GM12878 (cell line): ENCODE measurements at regions not wholly inside any gene's neighbourhood (a gene's known extent, or its start where the extent isn't known, plus 50 kb on each side); places are given as distances from the start of the nearest gene placed in this dataset.

Source experiments
- ATAC-seq: fragments of 200-7000 bp; cut with Tn5 transposase; 3 replicates; pipeline ENCODE4 v1.9.1; 2020; ENCODE audit warnings: mild to moderate bottlenecking, moderate library complexity
- BruUV-seq: library from RNA; stranded (reverse); fragments of 400-500 nt; replicated peaks from 2 replicates; lab custom pipeline; 2021; lab: Mats Ljungman, UMichigan
- CTCF ChIA-PET: fragments of 300-600 bp; sonication (Branson Sonifier 250); formaldehyde crosslinking; extraction: SDS; loops from one replicate; lab custom pipeline; 2021; ENCODE audit warnings: inconsistent platforms; lab: Yijun Ruan, JAX
- POLR2A ChIA-PET: fragments of 350-600 bp; formaldehyde crosslinking; extraction: SDS; loops from one replicate; lab custom pipeline; 2021; ENCODE audit warnings: inconsistent platforms; lab: Charles Lee
- RAD21 ChIA-PET: fragments of 300-600 bp; sonication (Branson Sonifier 250); formaldehyde crosslinking; loops from one replicate; lab custom pipeline; 2023; ENCODE audit warnings: antibody characterized with exemption; ENCODE audit not compliant: unreplicated experiment; lab: Charles Lee
- SMC1A ChIA-PET: fragments of 300-600 bp; sonication (Branson Sonifier 250); formaldehyde crosslinking; loops from one replicate; lab custom pipeline; 2023; ENCODE audit not compliant: unreplicated experiment, uncharacterized antibody; lab: Charles Lee
- DNase-seq: peaks from one replicate; pipeline ENCODE4 v3.0.0-alpha.2; 2011; ENCODE audit warnings: low read depth, low spot score
- FAIRE-seq: peaks from 3 replicates; lab custom pipeline; 2011; peaks lifted over from hg19 to GRCh38; lab: Jason Lieb, UNC
- H2AFZ ChIP-seq: 2 replicates; pipeline ENCODE4 v1.6.0; 2011; ENCODE audit warnings: low read depth, low read length, control low read depth; ENCODE audit not compliant: control insufficient read depth
- H3K27ac ChIP-seq: 2 replicates; pipeline ENCODE4 v1.5.1; 2011; ENCODE audit warnings: control low read depth; ENCODE audit not compliant: control insufficient read depth, insufficient read depth
- H3K27me3 ChIP-seq, 2 experiments: replicated peaks in 1 of 2; 2 replicates each; pipeline versions ENCODE4 v1.6.0 to v1.6.1; 2011; ENCODE audit warnings: low read length in 1 of 2; ENCODE audit not compliant: control insufficient read depth in 2 of 2, insufficient read depth in 2 of 2
- H3K36me3 ChIP-seq, 2 experiments: 2 replicates each; pipeline ENCODE4 v1.5.1; 2011; ENCODE audit warnings: low read length in 1 of 2; ENCODE audit not compliant: control insufficient read depth in 2 of 2, insufficient read depth in 2 of 2
- H3K4me1 ChIP-seq: 2 replicates; pipeline ENCODE4 v1.6.1; 2011; ENCODE audit warnings: mild to moderate bottlenecking, low read length, moderate library complexity, mixed read lengths; ENCODE audit not compliant: control insufficient read depth, insufficient read depth
- H3K4me2 ChIP-seq: 2 replicates; pipeline ENCODE4 v1.6.0; 2011; ENCODE audit warnings: control low read depth; ENCODE audit not compliant: control insufficient read depth, insufficient read depth
- H3K4me3 ChIP-seq: fragments of 200-600 bp; sonication (generic); 2 replicates; pipeline ENCODE4 v1.5.1; 2016
- H3K79me2 ChIP-seq: 2 replicates; pipeline ENCODE4 v1.6.0; 2011; ENCODE audit warnings: low read length; ENCODE audit not compliant: control insufficient read depth, insufficient read depth
- H3K9ac ChIP-seq: 2 replicates; pipeline ENCODE4 v1.8.0; 2011; ENCODE audit warnings: low read length, control low read depth, mixed read lengths; ENCODE audit not compliant: control insufficient read depth, insufficient read depth
- H3K9me3 ChIP-seq: replicated peaks from 3 replicates; pipeline ENCODE4 v1.5.1; 2011; ENCODE audit warnings: mild to moderate bottlenecking, low read length; ENCODE audit not compliant: control insufficient read depth, insufficient read depth
- H4K20me1 ChIP-seq: 2 replicates; pipeline ENCODE4 v1.6.0; 2011; ENCODE audit not compliant: control insufficient read depth, insufficient read depth
- CEBPB ChIP-seq, 2 experiments: fragments of 150-350 bp in 1 of 2; IDR thresholded peaks; 2 replicates each; pipeline ENCODE4 v1.6.1; 2012 to 2014; ENCODE audit warnings: low read depth in 2 of 2, low read length in 2 of 2, borderline replicate concordance in 1 of 2, inconsistent platforms in 1 of 2
- HCFC1 ChIP-seq: fragments of 150-350 bp; IDR thresholded peaks from 2 replicates; pipeline ENCODE4 v1.6.1; 2014; ENCODE audit warnings: low read length
- MTA3 ChIP-seq: IDR thresholded peaks from 2 replicates; pipeline ENCODE4 v1.6.1; 2012; ENCODE audit warnings: low read length, inconsistent platforms, borderline replicate concordance
- MXI1 ChIP-seq: fragments of 150-350 bp; IDR thresholded peaks from 2 replicates; pipeline ENCODE4 v1.6.1; 2011; ENCODE audit warnings: low read depth, mild to moderate bottlenecking, inconsistent platforms, low read length, improper control_type of control experiment
- MYC ChIP-seq: IDR thresholded peaks from 2 replicates; pipeline ENCODE4 v1.6.1; 2011; ENCODE audit warnings: mild to moderate bottlenecking, low read length, moderate library complexity, inconsistent platforms; ENCODE audit not compliant: insufficient read depth, insufficient replicate concordance, insufficient read length, severe bottlenecking
- NFXL1 ChIP-seq: fragments of 450-650 bp; IDR thresholded peaks from 2 replicates; pipeline ENCODE4 v1.6.1; 2017; ENCODE audit warnings: antibody characterized with exemption, mild to moderate bottlenecking, borderline replicate concordance
- RBBP5 ChIP-seq: fragments of 200-600 bp; sonication (generic); conservative IDR thresholded peaks from 2 replicates; pipeline ENCODE4 v1.6.1; 2016
- SUPT20H ChIP-seq: IDR thresholded peaks from 2 replicates; pipeline ENCODE4 v1.6.1; 2011; ENCODE audit warnings: low read depth, mild to moderate bottlenecking, low read length, moderate library complexity, borderline replicate concordance; ENCODE audit not compliant: control insufficient read depth
- TCF3 ChIP-seq: IDR thresholded peaks from 2 replicates; pipeline ENCODE4 v1.6.1; 2012; ENCODE audit warnings: low read depth, mild to moderate bottlenecking, low read length, borderline replicate concordance; ENCODE audit not compliant: insufficient read depth
- WGBS: methylation state at CpG from one replicate; pipeline ENCODE4 v1.1.6; 2016; ENCODE audit warnings: low lambda C conversion rate; ENCODE audit not compliant: insufficient replicate concordance, insufficient coverage; ENCODE audit errors: missing lambda C conversion rate; 5-methylcytosine and 5-hydroxymethylcytosine counted together
- in situ Hi-C: fragments of 300-500 bp; cut with MboI; formaldehyde crosslinking; loops from 9 replicates; pipeline ENCODE4 v1.14.3; 2018; ENCODE audit warnings: mixed read lengths
- intact Hi-C: fragments of 100-400 bp; cut with micrococcal nuclease; formaldehyde crosslinking; loops from one replicate; pipeline ENCODE4 v1.14.2; 2022; ENCODE audit not compliant: unreplicated experiment
- TF ChIP-seq, protein P1 (sequence below): fragments of 450-650 bp; IDR thresholded peaks from 2 replicates; pipeline ENCODE4 v1.6.1; 2017; ENCODE audit warnings: mild to moderate bottlenecking, moderate library complexity
- TF ChIP-seq, protein P2 (sequence below): IDR thresholded peaks from 2 replicates; pipeline ENCODE4 v1.6.1; 2012; ENCODE audit warnings: mild to moderate bottlenecking, low read depth, low read length
- TF ChIP-seq, protein P3 (sequence below): fragments of 450-650 bp; formaldehyde crosslinking; IDR thresholded peaks from 2 replicates; pipeline ENCODE4 v1.4.0; 2022; ENCODE audit warnings: mild to moderate bottlenecking, moderate library complexity

DNA sequence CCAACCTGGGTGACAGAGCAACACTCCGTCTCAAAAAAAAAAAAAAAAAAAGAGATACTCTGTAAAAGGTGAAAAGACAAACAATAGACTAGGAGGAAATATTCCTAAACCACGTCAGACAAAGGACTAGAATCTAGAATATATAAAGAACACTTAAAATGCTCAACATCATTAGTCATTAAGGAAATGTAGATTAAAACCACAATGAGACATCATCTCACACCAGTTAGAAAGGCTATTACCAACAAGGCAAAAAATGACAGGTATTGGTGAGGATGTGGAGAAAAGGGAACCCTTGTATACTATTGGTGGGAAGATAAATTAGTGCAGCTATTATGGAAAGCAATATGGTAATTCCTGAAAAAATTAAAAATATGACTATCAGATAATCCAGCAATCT is 903.1 kb upstream of the SOX9 start:
- Histone ChIP-seq H3K79me2 (no peaks in the 10 kb centered on the region), H3K4me3 (no peak overlapping the region), H3K27ac (no peak overlapping the region), H2AFZ (no peak overlapping the region), H3K9ac (no peak overlapping the region), H3K9me3 (no peaks in the 10 kb centered on the region), H3K4me1 (no peaks in the 10 kb centered on the region), H3K4me2 (no peak overlapping the region), H4K20me1 (no peaks in the 10 kb centered on the region), H3K27me3 (no peaks in the 10 kb centered on the region), H3K36me3 (no peaks in the 10 kb centered on the region)
- ATAC-seq (no peak), DNase-seq (no peak), FAIRE-seq (no peak)
- CTCF ChIA-PET, result no interaction called here
- BruUV-seq, result no TSS peak
- intact Hi-C loops (no loop called here), in situ Hi-C loops (no loop called here)
- 56% methylated on average over 1 of the region's 2 CpGs for WGBS
- SMC1A ChIA-PET, result no interaction called here
- POLR2A ChIA-PET, result no interaction called here
- RAD21 ChIA-PET, result no interaction called here
- TF ChIP-seq, protein P1, sequence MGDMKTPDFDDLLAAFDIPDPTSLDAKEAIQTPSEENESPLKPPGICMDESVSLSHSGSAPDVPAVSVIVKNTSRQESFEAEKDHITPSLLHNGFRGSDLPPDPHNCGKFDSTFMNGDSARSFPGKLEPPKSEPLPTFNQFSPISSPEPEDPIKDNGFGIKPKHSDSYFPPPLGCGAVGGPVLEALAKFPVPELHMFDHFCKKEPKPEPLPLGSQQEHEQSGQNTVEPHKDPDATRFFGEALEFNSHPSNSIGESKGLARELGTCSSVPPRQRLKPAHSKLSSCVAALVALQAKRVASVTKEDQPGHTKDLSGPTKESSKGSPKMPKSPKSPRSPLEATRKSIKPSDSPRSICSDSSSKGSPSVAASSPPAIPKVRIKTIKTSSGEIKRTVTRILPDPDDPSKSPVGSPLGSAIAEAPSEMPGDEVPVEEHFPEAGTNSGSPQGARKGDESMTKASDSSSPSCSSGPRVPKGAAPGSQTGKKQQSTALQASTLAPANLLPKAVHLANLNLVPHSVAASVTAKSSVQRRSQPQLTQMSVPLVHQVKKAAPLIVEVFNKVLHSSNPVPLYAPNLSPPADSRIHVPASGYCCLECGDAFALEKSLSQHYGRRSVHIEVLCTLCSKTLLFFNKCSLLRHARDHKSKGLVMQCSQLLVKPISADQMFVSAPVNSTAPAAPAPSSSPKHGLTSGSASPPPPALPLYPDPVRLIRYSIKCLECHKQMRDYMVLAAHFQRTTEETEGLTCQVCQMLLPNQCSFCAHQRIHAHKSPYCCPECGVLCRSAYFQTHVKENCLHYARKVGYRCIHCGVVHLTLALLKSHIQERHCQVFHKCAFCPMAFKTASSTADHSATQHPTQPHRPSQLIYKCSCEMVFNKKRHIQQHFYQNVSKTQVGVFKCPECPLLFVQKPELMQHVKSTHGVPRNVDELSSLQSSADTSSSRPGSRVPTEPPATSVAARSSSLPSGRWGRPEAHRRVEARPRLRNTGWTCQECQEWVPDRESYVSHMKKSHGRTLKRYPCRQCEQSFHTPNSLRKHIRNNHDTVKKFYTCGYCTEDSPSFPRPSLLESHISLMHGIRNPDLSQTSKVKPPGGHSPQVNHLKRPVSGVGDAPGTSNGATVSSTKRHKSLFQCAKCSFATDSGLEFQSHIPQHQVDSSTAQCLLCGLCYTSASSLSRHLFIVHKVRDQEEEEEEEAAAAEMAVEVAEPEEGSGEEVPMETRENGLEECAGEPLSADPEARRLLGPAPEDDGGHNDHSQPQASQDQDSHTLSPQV, result no peak
- no peak for TF ChIP-seq MTA3
- TF ChIP-seq RBBP5, result no peak
- TF ChIP-seq, protein P2, sequence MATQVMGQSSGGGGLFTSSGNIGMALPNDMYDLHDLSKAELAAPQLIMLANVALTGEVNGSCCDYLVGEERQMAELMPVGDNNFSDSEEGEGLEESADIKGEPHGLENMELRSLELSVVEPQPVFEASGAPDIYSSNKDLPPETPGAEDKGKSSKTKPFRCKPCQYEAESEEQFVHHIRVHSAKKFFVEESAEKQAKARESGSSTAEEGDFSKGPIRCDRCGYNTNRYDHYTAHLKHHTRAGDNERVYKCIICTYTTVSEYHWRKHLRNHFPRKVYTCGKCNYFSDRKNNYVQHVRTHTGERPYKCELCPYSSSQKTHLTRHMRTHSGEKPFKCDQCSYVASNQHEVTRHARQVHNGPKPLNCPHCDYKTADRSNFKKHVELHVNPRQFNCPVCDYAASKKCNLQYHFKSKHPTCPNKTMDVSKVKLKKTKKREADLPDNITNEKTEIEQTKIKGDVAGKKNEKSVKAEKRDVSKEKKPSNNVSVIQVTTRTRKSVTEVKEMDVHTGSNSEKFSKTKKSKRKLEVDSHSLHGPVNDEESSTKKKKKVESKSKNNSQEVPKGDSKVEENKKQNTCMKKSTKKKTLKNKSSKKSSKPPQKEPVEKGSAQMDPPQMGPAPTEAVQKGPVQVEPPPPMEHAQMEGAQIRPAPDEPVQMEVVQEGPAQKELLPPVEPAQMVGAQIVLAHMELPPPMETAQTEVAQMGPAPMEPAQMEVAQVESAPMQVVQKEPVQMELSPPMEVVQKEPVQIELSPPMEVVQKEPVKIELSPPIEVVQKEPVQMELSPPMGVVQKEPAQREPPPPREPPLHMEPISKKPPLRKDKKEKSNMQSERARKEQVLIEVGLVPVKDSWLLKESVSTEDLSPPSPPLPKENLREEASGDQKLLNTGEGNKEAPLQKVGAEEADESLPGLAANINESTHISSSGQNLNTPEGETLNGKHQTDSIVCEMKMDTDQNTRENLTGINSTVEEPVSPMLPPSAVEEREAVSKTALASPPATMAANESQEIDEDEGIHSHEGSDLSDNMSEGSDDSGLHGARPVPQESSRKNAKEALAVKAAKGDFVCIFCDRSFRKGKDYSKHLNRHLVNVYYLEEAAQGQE, result no peak
- no peak for TF ChIP-seq HCFC1
- no peak for TF ChIP-seq MXI1
- no peak for TF ChIP-seq CEBPB (IDR thresholded peaks at IDR 0.05; ENCODE audit: borderline replicate concordance in 1 of 2, low read depth in 2 of 2, low read length in 2 of 2)
- TF ChIP-seq, protein P3, sequence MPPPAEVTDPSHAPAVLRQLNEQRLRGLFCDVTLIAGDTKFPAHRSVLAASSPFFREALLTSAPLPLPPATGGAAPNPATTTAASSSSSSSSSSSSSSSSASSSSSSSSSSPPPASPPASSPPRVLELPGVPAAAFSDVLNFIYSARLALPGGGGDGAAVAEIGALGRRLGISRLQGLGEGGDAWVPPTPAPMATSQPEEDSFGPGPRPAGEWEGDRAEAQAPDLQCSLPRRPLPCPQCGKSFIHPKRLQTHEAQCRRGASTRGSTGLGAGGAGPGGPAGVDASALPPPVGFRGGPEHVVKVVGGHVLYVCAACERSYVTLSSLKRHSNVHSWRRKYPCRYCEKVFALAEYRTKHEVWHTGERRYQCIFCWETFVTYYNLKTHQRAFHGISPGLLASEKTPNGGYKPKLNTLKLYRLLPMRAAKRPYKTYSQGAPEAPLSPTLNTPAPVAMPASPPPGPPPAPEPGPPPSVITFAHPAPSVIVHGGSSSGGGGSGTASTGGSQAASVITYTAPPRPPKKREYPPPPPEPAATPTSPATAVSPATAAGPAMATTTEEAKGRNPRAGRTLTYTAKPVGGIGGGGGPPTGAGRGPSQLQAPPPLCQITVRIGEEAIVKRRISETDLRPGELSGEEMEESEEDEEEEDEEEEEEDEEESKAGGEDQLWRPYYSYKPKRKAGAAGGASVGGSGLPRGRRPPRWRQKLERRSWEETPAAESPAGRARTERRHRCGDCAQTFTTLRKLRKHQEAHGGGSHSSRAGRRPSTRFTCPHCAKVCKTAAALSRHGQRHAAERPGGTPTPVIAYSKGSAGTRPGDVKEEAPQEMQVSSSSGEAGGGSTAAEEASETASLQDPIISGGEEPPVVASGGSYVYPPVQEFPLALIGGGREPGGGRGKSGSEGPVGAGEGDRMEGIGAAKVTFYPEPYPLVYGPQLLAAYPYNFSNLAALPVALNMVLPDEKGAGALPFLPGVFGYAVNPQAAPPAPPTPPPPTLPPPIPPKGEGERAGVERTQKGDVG (CRISPR knock-in tag), result no peak
- no peak for TF ChIP-seq SUPT20H
- TF ChIP-seq NFXL1, result no peak
- TF ChIP-seq TCF3, result no peak
- no peak for TF ChIP-seq MYC
